ENCODE measurements at regions not wholly inside any gene's neighbourhood (a gene's known extent, or its start where the extent isn't known, plus 50 kb on each side); places are given as distances from the start of the nearest gene placed in this dataset.

GRCh38 chr10:52617346-52617745, 155.2 kb downstream of the MBL2 start:
- TF ChIP-seq CTCF (IDR thresholded peaks at IDR 0.05), result no peak
- no peak for TF ChIP-seq POLR2A (IDR thresholded peaks at IDR 0.05)

Data from adrenal gland (tissue), 5 donors.